IPS-15b (cell line): ENCODE measurements at regions not wholly inside any gene's neighbourhood (a gene's known extent, or its start where the extent isn't known, plus 50 kb on each side); places are given as distances from the start of the nearest gene placed in this dataset.

Source experiments
- H3K27me3 ChIP-seq: one replicate; pipeline ENCODE4 v1.6.1; 2013; ENCODE audit warnings: low read length; ENCODE audit not compliant: control insufficient read depth, insufficient read depth
- H3K36me3 ChIP-seq: one replicate; pipeline ENCODE4 v1.6.1; 2013; ENCODE audit warnings: low read length; ENCODE audit not compliant: control insufficient read depth, insufficient read depth
- H3K4me1 ChIP-seq: one replicate; pipeline ENCODE4 v1.6.1; 2013; ENCODE audit warnings: mild to moderate bottlenecking, low read length; ENCODE audit not compliant: control insufficient read depth, insufficient read depth
- H3K4me3 ChIP-seq: one replicate; pipeline ENCODE4 v1.5.1; 2013; ENCODE audit warnings: low read depth, low read length
- H3K9ac ChIP-seq: one replicate; pipeline ENCODE4 v1.6.1; 2013; ENCODE audit warnings: low read depth, mild to moderate bottlenecking, low read length
- H3K9me3 ChIP-seq: one replicate; pipeline ENCODE4 v1.6.1; 2013; ENCODE audit warnings: mild to moderate bottlenecking, low read length; ENCODE audit not compliant: control insufficient read depth, insufficient read depth

DNA sequence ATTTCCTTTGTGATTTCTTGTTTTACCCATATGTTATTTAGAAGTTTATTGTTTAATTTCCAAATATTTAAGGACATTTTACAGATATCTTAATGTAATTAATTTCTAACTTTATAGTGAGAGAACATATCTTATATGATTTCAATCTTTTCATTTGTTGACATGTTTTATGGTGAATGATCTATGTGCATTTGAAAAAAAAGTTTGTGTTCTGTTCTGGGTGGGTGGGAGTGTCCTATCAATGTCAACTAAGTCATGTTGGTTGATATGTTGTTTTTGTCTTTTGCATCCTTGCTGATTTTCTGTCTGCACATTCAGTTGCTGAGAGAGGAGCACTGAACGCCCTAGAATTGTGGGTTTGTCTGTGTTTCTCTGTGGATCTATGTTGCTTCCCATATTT, 50.3 kb upstream of the CBFA2T3 start:
- H3K9me3 ChIP-seq = no peaks in the 10 kb centered on the region
- H3K27me3 ChIP-seq = no peaks in the 10 kb centered on the region
- no peak overlapping the region for H3K4me3 ChIP-seq
- no peaks in the 10 kb centered on the region for H3K36me3 ChIP-seq
- H3K4me1 ChIP-seq = no peaks in the 10 kb centered on the region
- no peak overlapping the region for H3K9ac ChIP-seq

DNA sequence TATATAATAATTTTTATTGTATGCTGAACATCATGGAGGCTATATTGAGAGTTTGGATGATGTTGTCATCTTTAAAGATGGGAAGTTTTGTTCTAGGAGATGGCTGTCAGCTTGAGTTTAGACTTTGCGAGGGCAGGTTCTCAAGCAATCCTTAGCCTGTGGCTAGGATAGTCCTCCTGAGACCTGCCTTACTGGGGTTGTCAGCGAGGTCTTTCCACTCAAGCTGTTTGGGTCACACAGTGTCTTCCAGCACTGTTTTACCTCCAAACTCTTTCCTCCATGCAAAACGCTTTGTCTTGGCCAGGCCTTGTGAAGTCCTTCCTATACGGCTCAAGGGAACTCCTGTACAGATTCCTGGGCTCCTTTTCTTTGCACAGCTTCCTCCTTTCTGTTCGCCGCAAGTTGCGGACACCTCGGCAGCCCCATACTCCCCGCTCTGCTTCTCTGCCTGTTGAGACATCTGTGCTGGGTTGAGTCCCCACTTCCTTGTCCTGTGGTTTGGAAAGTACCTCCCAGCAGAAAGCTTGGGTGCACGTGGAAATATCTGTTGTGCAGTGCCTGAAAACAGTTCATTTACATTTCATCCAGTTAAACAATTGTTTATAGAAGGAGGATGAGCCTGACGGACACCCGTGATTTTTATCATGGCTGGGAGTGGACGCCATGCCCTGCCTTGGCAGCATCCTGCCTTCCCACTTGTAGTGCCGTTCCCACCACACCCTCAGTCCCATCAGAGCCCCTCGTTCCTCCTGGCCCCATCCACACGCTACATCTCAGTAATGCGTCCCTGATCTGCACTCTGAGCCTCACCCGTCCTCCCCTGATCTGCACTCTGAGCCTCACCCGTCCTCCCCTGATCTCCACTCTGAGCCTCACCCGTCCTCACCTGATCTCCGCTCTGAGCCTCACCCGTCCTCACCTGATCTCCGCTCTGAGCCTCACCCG, 55.0 kb upstream of the CBFA2T3 start:
- H3K9me3 ChIP-seq = no peaks in the 10 kb centered on the region
- no peaks in the 10 kb centered on the region for H3K36me3 ChIP-seq
- no peak overlapping the region for H3K9ac ChIP-seq
- H3K4me1 ChIP-seq = peaks cover 3% of the 10 kb centered on the region
- H3K27me3 ChIP-seq = no peaks in the 10 kb centered on the region
- H3K4me3 ChIP-seq = no peak overlapping the region

DNA sequence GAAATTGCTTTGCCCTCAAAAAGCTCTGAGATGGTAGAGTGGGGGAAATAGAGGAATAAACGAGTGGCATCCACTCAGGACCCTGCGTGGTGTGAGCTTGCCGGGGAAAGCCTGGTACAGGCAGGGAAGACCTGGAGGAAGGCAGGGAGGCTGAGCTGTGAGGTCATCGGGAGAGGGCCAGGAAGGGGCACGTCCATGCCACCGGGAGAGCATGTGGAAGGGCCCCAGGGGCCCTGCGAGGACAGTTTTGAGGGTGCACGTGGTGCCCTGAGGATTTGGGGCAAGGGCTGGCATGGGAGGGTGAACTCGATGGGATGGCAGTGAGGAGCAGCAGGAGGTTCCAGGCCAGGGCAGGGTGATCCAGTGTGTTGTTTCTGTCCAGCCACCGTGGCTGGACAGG, 56.3 kb upstream of the CBFA2T3 start:
- Histone ChIP-seq H3K9ac (no peak overlapping the region), H3K9me3 (no peaks in the 10 kb centered on the region), H3K27me3 (no peaks in the 10 kb centered on the region), H3K36me3 (no peaks in the 10 kb centered on the region), H3K4me1 (peaks cover 3% of the 10 kb centered on the region), H3K4me3 (no peak overlapping the region)

DNA sequence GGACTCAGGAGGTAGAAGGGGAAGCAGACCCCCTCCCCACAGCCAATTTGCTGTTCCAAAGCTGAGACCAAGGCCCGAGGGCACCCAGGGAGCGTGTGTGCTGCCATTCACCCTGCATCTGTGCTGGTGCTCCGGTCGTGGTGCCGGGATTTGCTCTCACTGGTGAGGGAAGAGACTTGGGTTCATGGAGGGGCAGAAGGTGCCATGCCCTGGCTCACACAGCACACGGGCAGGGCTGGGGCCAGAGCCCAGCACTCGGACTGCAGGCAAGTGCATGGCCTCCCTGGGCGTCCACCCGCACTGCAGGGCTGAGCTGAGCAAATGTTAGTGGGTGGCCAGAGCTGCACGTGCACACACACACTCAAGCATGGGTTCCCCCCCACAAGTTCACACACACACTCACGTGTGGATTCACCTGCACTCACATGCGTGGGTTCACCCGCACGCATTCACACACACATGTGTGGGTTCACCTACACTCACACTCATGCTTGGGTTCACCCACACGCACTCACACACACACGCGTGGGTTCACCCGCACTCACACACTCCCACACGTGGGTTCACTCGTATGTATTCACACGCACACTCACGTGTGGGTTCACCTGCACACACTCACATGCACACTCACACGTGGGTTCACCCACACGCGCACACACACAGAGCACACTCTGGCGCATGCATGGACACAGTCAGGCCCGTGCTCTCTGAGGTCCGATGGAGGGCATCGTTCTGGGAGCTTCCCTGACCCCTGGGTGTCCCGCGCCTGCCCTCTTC, 57.0 kb upstream of the CBFA2T3 start:
- Histone ChIP-seq H3K9ac (no peak overlapping the region), H3K4me1 (peaks cover 3% of the 10 kb centered on the region), H3K36me3 (no peaks in the 10 kb centered on the region), H3K4me3 (no peak overlapping the region), H3K27me3 (no peaks in the 10 kb centered on the region), H3K9me3 (no peaks in the 10 kb centered on the region)

DNA sequence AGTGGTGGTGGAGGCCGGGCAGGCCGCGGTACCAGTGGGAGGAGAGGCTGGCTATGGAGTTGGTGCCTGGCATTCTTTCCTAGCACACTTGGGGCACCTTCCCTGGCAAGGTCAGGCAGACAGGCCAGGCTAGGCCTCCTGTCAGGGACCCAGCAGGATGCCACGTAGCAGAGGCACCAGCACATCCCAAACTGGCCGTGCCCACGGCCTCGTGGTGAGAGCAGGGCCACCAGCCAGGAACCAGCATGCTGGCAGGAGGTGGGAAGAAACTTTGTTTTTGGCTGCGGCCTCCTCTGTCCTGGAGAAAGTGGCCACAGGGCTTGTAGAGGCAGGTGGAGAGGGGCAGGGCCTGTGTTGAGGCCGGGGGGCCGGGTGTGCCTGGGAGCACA, 57.6 kb upstream of the CBFA2T3 start:
- Histone ChIP-seq H3K4me1 (peaks cover 3% of the 10 kb centered on the region), H3K4me3 (no peak overlapping the region), H3K27me3 (no peaks in the 10 kb centered on the region)

DNA sequence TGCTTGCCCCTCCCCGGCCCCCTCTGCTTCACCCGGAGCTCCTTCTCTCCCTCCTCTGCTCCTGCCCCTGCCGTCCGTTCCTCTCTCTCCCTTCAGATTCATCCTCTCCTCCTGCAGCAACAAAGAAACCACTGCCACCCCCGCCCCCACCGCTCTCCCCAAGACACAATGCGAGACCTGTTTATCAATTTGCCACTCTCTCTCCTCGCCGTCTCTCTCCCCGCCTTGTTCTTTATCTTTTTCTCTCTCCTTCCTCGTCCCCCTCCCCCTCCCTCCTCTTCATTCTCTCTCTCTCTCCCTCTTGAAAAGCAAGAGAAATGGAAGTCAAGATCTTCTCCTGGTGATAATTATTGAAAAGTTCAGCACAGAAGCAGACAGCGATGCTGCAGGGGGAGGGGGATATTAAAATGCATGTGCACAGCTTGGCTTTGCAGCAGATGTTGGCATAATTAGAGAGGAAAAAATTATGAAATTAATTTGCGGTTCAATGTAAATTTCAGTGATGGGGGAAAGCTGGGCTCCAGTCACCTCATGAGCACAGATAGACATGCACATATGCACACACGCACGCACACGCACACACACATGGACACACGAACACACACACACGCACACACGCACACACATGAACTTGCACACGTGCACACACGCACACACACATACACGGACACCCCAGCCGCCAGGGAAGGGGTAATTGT, 58.1 kb upstream of the CBFA2T3 start:
- Histone ChIP-seq H3K9ac (no peak overlapping the region), H3K36me3 (no peaks in the 10 kb centered on the region), H3K27me3 (no peaks in the 10 kb centered on the region), H3K4me1 (peaks cover 3% of the 10 kb centered on the region), H3K9me3 (no peaks in the 10 kb centered on the region), H3K4me3 (no peak overlapping the region)

More for the DNA sequence above, 57.6 kb upstream of the CBFA2T3 start:
- H3K9ac ChIP-seq = peak overlapping the region; percentile 26
- H3K36me3 ChIP-seq = no peaks in the 10 kb centered on the region
- H3K9me3 ChIP-seq = no peaks in the 10 kb centered on the region

DNA sequence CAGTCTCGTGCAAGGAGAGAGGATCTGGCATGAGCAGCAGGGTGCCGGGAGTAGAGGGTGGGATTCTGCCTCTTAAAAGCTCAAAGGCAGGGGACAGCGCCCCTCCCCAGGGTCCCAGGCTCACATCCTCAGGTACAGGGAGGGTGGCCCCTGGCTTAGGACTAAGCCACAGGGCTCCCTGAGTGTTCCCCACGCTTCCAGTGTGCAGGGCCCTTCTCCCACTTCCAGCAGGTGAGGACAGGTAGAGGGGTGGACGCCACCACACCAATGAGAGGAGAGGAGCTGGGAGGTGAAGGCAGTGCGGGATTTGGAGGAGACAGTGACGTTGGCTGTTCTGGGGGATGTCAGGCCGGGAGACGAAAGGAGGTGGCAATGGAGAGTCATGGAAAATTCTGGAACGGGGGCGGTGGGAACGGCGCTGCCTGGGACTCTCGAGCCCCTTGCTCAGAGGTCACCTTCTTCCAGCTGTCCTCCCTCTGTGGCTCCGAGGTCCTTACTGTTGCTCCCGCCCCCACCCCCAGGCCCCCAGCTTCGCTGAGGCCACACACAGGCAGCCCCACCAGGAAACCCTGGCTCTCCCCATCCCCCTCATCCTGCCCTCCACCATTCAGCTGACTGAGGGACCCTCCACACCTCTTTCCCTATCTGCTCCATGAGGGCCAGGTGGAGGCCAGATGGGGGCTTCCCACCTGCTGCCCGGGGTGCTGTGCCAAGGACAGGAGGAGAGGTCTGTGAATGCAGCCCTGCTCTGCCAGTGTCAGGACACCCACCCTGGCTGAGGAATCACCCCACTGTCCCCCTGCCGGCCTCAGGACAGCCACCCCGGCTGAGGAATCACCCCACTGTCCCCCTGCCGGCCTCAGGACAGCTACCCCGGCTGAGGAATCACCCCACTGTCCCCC, 57.7 kb upstream of the ACSF3 start:
- H3K9ac ChIP-seq = no peak overlapping the region

DNA sequence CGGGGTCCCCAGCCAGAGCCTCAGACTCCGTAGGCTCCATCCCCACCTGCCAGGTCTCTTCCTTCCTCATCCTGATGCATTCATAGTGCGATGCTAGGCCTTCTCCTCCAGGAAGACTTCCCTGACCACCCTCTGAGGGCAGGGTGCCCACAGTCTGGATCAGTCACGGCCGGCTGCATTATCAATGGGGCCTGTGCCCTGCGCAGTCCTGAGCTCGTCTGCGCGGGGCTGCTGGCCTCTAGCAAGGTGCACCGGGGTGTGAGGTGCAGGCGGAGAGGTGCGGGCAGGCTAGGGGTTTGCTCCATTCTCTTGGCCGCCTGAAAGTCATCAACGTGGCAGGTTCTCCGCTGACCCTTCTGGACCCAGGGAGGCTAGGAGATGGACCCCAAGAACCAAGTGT, 56.9 kb upstream of the ACSF3 start:
- no peaks in the 10 kb centered on the region for H3K36me3 ChIP-seq
- no peak overlapping the region for H3K9ac ChIP-seq
- no peaks in the 10 kb centered on the region for H3K27me3 ChIP-seq
- H3K4me1 ChIP-seq = peaks cover 3% of the 10 kb centered on the region
- no peak overlapping the region for H3K4me3 ChIP-seq
- no peaks in the 10 kb centered on the region for H3K9me3 ChIP-seq

More for the DNA sequence above, 57.7 kb upstream of the ACSF3 start:
- Histone ChIP-seq H3K27me3 (no peaks in the 10 kb centered on the region), H3K4me1 (peaks cover 3% of the 10 kb centered on the region), H3K36me3 (no peaks in the 10 kb centered on the region), H3K9me3 (no peaks in the 10 kb centered on the region), H3K4me3 (no peak overlapping the region)

DNA sequence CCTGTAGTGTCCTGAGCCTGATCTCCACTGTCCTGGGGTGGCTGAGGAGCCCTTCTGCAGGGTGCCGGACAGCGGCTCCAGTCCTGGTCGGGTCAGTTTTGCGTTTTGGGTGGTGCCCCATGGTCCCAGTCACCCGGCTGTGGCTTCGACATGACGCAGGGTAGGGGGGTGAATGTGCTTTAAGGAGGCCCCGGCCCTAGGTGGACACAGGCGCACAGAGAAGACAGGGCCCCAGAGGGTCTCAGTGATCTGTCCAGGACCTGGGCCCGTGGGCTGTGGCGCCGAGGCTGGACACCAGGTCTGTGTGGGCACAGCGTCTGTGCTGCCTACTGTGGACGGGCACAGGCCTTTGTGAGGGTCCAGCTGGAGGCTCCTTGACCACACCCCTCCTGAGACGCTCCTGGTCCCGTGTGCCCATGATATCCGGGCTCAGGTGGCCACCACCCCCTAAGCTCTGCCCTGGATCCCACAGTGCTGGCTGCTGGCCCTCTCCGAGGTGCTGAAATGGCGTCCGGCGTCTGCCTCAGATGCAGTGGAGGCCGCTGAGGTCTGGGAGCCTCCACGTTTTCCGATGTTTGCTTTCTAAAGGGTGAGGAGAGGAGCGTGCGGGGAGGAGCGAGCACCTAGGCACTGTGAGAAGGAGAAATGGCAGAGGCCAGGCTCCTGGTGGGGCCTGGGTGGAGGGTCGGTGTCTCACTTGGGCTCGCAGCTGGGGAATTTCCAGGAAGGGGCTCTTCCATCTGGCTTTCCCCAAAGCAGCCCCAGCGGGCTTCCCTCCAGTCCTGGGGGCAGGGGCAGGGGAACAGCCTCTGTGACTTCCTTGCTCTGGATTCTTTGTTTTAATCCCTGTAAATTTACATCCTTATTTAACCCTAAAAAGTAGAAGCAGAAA, 56.1 kb upstream of the ACSF3 start:
- Histone ChIP-seq H3K4me1 (peaks cover 3% of the 10 kb centered on the region), H3K4me3 (no peak overlapping the region), H3K27me3 (no peaks in the 10 kb centered on the region), H3K9me3 (no peaks in the 10 kb centered on the region), H3K36me3 (no peaks in the 10 kb centered on the region), H3K9ac (no peak overlapping the region)

DNA sequence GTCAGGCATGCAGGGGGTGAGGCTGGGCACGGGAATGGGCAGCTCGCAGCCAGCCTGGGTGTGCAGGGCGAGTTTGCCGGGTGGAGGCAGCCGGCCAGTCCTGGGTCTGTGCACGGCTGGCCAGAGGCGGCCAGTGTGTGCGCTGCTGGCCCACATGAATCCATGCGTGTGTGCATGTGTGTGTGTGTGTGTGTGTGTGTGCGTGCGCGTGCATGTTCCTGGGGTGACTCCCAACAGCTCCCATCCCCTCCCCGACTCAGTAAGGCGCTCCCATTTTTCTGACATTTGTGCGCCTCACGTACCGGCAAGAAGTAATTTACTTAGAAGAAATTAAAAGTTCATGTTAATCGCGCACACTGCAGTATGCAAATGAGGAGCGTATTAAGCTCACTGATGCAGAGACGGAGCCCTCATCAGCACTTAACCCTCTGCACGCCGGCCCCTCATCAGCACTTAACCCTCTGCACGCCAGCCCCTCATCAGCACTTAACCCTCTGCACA, 55.4 kb upstream of the ACSF3 start:
- Histone ChIP-seq H3K4me3 (no peak overlapping the region), H3K9me3 (no peaks in the 10 kb centered on the region), H3K9ac (no peak overlapping the region), H3K4me1 (peaks cover 3% of the 10 kb centered on the region), H3K36me3 (no peaks in the 10 kb centered on the region), H3K27me3 (no peaks in the 10 kb centered on the region)
